Lung (tissue), 11 donors: ENCODE measurements at regions not wholly inside any gene's neighbourhood (a gene's known extent, or its start where the extent isn't known, plus 50 kb on each side); places are given as distances from the start of the nearest gene placed in this dataset.
"Not testable (repeated sequence)": the region's sequence is repeated elsewhere in the genome, so short reads cannot be mapped to it uniquely, and the experiment has no call there.

Experiments
- ATAC-seq: fragments of 200-7000 bp; cut with Tn5 transposase; one replicate; pipeline ENCODE4 v1.9.1; 2020; ENCODE audit warnings: moderate number of reproducible peaks; ENCODE audit not compliant: insufficient read depth, low FRiP score
- DNase-seq, 3 donors: peaks; one replicate each; pipeline ENCODE4 v3.0.0-alpha.2; 2013 to 2017
- H3K27ac ChIP-seq, 2 donors: one replicate each; pipeline ENCODE4 v1.5.1; 2013; ENCODE audit warnings: mild to moderate bottlenecking in 2 of 2, moderate library complexity in 2 of 2, control low read depth in 1 of 2, inconsistent platforms in 1 of 2, low read depth in 1 of 2, low read length in 1 of 2
- H3K27me3 ChIP-seq, 3 donors: one replicate each; pipeline ENCODE4 v1.5.1; 2013; ENCODE audit warnings: low read length in 2 of 3; ENCODE audit not compliant: control insufficient read depth in 3 of 3, insufficient read depth in 3 of 3
- H3K36me3 ChIP-seq, 4 donors: one replicate each; pipeline ENCODE4 v1.5.1; 2013; ENCODE audit warnings: low read length in 4 of 4, mild to moderate bottlenecking in 1 of 4, moderate library complexity in 1 of 4; ENCODE audit not compliant: control insufficient read depth in 4 of 4, insufficient read depth in 4 of 4
- H3K4me1 ChIP-seq, 5 donors: one replicate each; pipeline ENCODE4 v1.5.1; 2013; ENCODE audit warnings: low read length in 5 of 5, mild to moderate bottlenecking in 2 of 5, moderate library complexity in 1 of 5; ENCODE audit not compliant: control insufficient read depth in 5 of 5, insufficient read depth in 5 of 5
- H3K4me3 ChIP-seq: one replicate; pipeline ENCODE4 v1.5.1; 2013; ENCODE audit warnings: mild to moderate bottlenecking, control low read depth, moderate library complexity
- H3K9ac ChIP-seq, 2 donors: one replicate each; pipeline ENCODE4 v1.5.1; 2013; ENCODE audit warnings: low read length in 2 of 2, control low read depth in 1 of 2; ENCODE audit not compliant: insufficient read depth in 1 of 2
- H3K9me3 ChIP-seq, 4 donors: one replicate each; pipeline ENCODE4 v1.5.1; 2013; ENCODE audit warnings: low read length in 3 of 4, mild to moderate bottlenecking in 1 of 4, moderate library complexity in 1 of 4; ENCODE audit not compliant: control insufficient read depth in 4 of 4, insufficient read depth in 3 of 4
- CTCF ChIP-seq: IDR thresholded peaks from 2 replicates; pipeline ENCODE4 v1.5.1; 2012; ENCODE audit warnings: mild to moderate bottlenecking; ENCODE audit errors: control extremely low read depth, extremely low read depth
- WGBS, 2 donors: extraction: QIAGEN DNeasy Blood & Tissue Kit; methylation state at CpG; one replicate each; pipeline ENCODE4 v1.1.7; 2013; 5-methylcytosine and 5-hydroxymethylcytosine counted together
- donor health status: control.
- donor health status: control.
- donor health status: Bipolar disorder and iron deficiency.
- donor health status: healthy.
- donor health status: DM: yes; HTN: yes; CAD: no.

DNA sequence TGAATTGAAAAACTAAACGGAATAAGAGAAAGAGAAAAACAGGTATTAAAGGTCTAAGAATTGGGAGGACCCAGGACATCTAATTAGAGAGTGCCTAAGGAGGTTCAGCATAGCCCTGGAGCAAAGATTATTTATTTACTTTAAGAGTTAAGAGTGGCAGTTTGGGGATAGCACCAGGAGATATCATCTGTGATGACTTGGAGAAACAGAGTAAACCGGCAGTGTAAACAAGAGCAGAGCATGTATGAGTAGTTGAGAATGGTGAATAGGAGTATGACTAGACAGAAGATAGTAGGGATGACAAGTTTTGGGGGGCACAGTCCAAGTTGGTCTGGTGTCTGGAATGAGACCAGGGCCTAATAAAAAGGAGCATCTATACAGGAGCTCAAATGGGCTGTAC, 167.9 kb upstream of the JADE1 start:
- H3K4me3 ChIP-seq, H3K4me1 ChIP-seq, DNase-seq, H3K9ac ChIP-seq, ATAC-seq, H3K36me3 ChIP-seq, H3K9me3 ChIP-seq, H3K27ac ChIP-seq, H3K27me3 ChIP-seq: not testable (repeated sequence)
- WGBS, 2 donors = 90 to 95% methylated on average over 2 of the region's 2 CpGs

DNA sequence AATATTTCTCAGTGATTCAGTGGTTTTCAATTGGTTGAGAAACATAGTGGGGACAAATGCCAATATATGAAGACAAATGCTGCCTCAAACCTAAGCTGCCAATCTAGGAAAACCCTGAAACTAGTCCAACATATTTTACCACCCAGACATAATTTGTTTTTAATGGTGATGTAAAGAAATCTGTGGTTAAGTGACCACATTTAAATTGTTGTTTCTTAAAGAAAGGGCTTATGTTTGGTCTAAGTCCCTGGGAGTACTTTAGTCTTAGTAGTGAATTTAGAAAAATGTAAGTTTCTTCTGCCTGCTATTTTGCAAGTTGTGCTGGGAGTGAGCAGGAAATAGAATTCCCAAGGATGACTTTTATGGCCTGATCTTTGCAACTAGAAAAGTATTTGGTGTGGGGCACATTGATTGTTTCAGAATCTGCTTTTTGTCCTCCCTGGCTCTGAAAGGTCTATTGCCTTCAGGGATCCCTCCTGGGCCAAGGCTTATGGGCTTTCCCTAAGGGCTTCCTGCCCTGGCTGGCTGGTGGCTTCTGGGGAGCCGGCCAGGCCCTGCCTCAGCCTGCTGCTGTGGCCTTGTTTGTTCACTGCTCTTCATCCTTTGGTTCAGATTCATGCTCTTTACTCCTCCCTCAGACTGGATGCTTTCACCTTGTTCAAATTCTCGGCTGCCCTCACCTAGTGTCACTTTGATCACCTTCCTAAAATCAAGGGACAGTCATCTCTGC, 169.8 kb upstream of the JADE1 start:
- Histone ChIP-seq H3K9me3 (no peaks in the 10 kb centered on the region), H3K9ac (peak overlapping the region in 1 of 2 donors; percentile 23), H3K4me3 (no peak overlapping the region), H3K27ac (no peak overlapping the region), H3K4me1 (peaks cover 0 to 12% (median 2%) of the 10 kb centered on the region in 5 donors), H3K27me3 (no peaks in the 10 kb centered on the region), H3K36me3 (no peaks in the 10 kb centered on the region)
- 87% methylated on average over 2 of the region's 2 CpGs for WGBS, 2 donors
- peak in 1 of 3 donors; percentile 7 for DNase-seq
- ATAC-seq = no peak
- no peak for TF ChIP-seq CTCF

DNA sequence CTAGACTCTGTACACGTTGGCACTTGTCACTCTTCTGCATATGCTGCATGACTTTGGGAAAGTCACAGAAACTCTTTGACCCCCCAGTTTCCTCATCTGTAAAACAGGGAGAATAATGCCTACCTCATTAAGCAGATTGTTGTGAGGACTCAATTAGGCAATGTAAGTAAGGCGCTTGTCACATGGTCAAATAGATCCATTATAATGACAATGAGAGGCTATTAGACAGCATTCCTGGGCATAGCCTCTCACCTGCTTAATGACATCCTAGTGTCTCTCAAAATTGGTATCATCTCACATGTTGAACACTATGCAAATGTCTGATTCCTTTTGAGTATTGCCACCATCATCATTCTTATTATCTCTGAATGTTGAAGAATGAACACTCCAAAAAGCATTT, 172.6 kb upstream of the JADE1 start:
- H3K27ac ChIP-seq = no peak overlapping the region
- ATAC-seq = no peak
- 92 to 95% methylated on average over 2 of the region's 2 CpGs for WGBS, 2 donors

More for the DNA sequence above, 172.6 kb upstream of the JADE1 start:
- Histone ChIP-seq H3K4me1 (peaks cover 0 to 12% (median 2%) of the 10 kb centered on the region in 5 donors), H3K27me3 (no peaks in the 10 kb centered on the region), H3K36me3 (no peaks in the 10 kb centered on the region), H3K9ac (no peak overlapping the region), H3K4me3 (no peak overlapping the region), H3K9me3 (no peaks in the 10 kb centered on the region)
- TF ChIP-seq CTCF = no peak
- no peak for DNase-seq
